ENCODE measurements at regions not wholly inside any gene's neighbourhood (a gene's known extent, or its start where the extent isn't known, plus 50 kb on each side); places are given as distances from the start of the nearest gene placed in this dataset.

DNA sequence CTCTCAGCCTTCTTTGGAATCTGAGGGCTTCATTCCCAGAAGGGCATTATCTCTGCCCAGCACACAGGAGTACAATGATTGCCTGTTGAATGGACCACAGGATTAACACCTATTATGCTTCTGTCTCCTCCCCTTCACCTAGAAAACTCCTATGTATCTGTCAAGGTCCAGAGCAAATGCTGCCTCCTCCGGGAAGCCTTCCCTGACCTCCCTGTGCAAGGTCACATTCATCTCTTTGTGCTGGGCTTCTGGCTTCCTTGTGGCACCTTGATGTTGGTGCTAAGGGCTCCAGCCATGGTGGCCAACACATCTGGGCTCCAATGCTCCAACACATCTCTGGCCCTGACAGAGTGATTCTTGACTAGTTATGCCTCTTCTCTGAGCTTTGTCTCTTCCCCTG, 49.9 kb upstream of the ATP2B2 start:
- Histone ChIP-seq H3K4me3 (ENCODE audit: low read length in 2 of 2) (no peak overlapping the region), H3K27ac (ENCODE audit: low read depth, low read length) (no peak overlapping the region), H3K27me3 (ENCODE audit: insufficient read depth, low read length) (no peaks in the 10 kb centered on the region), H3K36me3 (ENCODE audit: insufficient read depth, low read length) (no peaks in the 10 kb centered on the region), H3K9me3 (ENCODE audit: control insufficient read depth in 1 of 2, low read length in 2 of 2) (no peaks in the 10 kb centered on the region), H3K4me1 (ENCODE audit: insufficient read depth, low read length) (peaks cover 28% of the 10 kb centered on the region)
- Mint-ChIP-seq H3K36me3 (peaks cover 0 to 3% of the 10 kb centered on the region in 2 donors), H3K4me1 (peaks cover 21 to 25% (median 24%) of the 10 kb centered on the region in 4 donors), H3K27ac (peak overlapping the region in 2 of 7 donors; percentile 35 to 37), H3K4me3 (peak overlapping the region in 1 of 8 donors; percentile 8), H3K9me3 (no peaks in the 10 kb centered on the region), H3K27me3 (no peaks in the 10 kb centered on the region)
- DNase-seq = no peak
- ChIA-PET POLR2A (ENCODE audit: partially characterized antibody) (no interaction called here), CTCF (ENCODE audit: partially characterized antibody) (no interaction called here)
- intact Hi-C loops (cut with micrococcal nuclease) = no loop called here

DNA sequence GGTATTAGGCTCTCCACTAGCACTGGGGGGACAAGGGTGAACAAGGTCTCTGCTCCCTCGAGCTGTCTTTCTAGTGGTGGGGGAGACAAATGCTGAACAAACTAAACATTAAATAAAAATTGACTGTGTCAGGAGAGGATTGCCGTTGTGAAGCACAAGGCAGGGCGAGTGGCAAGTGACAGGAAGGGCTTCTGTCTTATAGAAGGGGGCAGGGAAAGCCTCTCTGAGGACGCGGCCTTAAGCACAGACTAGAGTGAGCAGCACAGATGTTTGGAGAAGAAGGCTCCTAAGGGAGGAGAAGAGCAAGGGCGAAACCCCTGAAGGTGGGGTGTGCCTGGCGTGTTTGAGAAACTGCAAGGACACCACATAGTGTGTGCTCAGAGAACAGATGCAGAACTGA, 50.9 kb upstream of the ATP2B2 start:
- Mint-ChIP-seq H3K27ac (no peak overlapping the region), H3K27me3 (peaks cover 8 to 9% of the 10 kb centered on the region in 2 donors), H3K4me3 (no peak overlapping the region), H3K9me3 (no peaks in the 10 kb centered on the region), H3K4me1 (peaks cover 16 to 20% (median 19%) of the 10 kb centered on the region in 4 donors), H3K36me3 (peaks cover 0 to 3% of the 10 kb centered on the region in 2 donors)
- no peak overlapping the region for H3K4me3 ChIP-seq (ENCODE audit: low read length in 2 of 2)
- peaks cover 23% of the 10 kb centered on the region for H3K4me1 ChIP-seq (ENCODE audit: insufficient read depth, low read length)
- no peaks in the 10 kb centered on the region for H3K27me3 ChIP-seq (ENCODE audit: insufficient read depth, low read length)
- DNase-seq = no peak
- intact Hi-C loops (cut with micrococcal nuclease) = no loop called here
- CTCF ChIA-PET (ENCODE audit: partially characterized antibody) = no interaction called here
- POLR2A ChIA-PET (ENCODE audit: partially characterized antibody) = no interaction called here
- no peak overlapping the region for H3K27ac ChIP-seq (ENCODE audit: low read depth, low read length)
- H3K36me3 ChIP-seq (ENCODE audit: insufficient read depth, low read length) = no peaks in the 10 kb centered on the region
- H3K9me3 ChIP-seq (ENCODE audit: control insufficient read depth in 1 of 2, low read length in 2 of 2) = no peaks in the 10 kb centered on the region

DNA sequence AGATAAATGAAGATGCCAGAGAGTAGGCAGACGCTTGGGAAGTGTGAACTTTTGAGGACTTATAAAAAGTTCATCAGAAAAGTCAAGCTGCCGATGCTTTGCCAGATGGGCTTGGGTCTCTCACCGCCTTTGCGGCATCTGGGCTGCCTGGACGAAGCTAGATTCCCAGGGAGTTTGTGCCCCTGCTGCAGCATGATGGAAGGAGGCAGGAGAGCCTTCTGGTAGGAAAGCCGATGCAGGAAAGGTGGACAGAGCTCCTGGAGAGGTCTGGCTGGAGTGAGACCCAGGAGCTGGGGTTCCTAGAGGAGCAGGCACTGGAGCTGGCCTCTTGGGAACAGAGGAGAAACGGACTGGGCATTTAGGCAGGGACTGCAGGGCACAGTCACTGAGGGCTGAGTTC, 51.9 kb upstream of the ATP2B2 start:
- ChIA-PET POLR2A (ENCODE audit: partially characterized antibody) (no interaction called here), CTCF (ENCODE audit: partially characterized antibody) (no interaction called here)
- DNase-seq = no peak
- Histone ChIP-seq H3K27me3 (ENCODE audit: insufficient read depth, low read length) (no peaks in the 10 kb centered on the region), H3K4me3 (ENCODE audit: low read length in 2 of 2) (no peak overlapping the region), H3K27ac (ENCODE audit: low read depth, low read length) (no peak overlapping the region), H3K4me1 (ENCODE audit: insufficient read depth, low read length) (peaks cover 14% of the 10 kb centered on the region), H3K36me3 (ENCODE audit: insufficient read depth, low read length) (no peaks in the 10 kb centered on the region), H3K9me3 (ENCODE audit: control insufficient read depth in 1 of 2, low read length in 2 of 2) (no peaks in the 10 kb centered on the region)
- intact Hi-C loops (cut with micrococcal nuclease) = no loop called here
- Mint-ChIP-seq H3K36me3 (peaks cover 0 to 3% of the 10 kb centered on the region in 2 donors), H3K4me3 (no peak overlapping the region), H3K9me3 (peaks cover 0 to 3% (median 0%) of the 10 kb centered on the region in 8 donors), H3K4me1 (peaks cover 7 to 13% (median 11%) of the 10 kb centered on the region in 4 donors), H3K27ac (peak overlapping the region in 1 of 7 donors; percentile 77), H3K27me3 (peaks cover 12 to 14% of the 10 kb centered on the region in 2 donors)

DNA sequence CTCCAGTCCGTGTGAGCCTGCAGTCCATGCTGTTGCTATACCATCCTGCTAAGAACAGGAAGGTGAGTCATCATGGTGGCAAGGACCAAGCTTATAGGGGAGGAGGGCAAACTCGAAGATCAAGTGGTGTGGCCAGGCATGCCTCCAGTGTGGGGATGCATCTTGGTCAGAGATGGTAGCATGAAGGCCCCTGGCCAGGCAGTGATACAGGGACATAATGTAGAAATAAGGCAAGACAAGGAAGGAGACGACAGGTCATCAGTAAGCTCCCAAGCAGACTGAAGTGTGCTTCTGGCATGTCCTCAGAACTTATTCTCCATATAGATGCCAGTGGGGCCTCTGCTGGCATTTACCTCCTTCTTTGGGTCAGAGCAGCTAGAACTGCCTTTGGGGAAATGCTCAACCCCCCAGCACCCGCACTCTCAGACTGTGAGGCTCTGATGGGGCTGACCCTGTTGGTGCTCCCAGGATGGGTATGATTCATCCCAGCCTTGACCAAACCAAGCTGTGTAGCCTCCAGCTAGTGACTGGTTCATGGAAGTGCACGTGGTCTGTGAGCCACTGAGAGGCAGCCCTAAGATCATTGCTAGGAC, 52.5 kb upstream of the ATP2B2 start:
- Mint-ChIP-seq H3K36me3 (peaks cover 0 to 3% of the 10 kb centered on the region in 2 donors), H3K4me3 (no peak overlapping the region), H3K27me3 (peaks cover 13 to 14% of the 10 kb centered on the region in 2 donors), H3K27ac (peak overlapping the region in 1 of 7 donors; percentile 19), H3K4me1 (peaks cover under 1 to 7% (median 5%) of the 10 kb centered on the region in 4 donors), H3K9me3 (peaks cover 0 to 3% (median 0%) of the 10 kb centered on the region in 8 donors)
- Histone ChIP-seq H3K27me3 (ENCODE audit: insufficient read depth, low read length) (no peaks in the 10 kb centered on the region), H3K4me3 (ENCODE audit: low read length in 2 of 2) (no peak overlapping the region), H3K9me3 (ENCODE audit: control insufficient read depth in 1 of 2, low read length in 2 of 2) (no peaks in the 10 kb centered on the region), H3K4me1 (ENCODE audit: insufficient read depth, low read length) (peaks cover 7% of the 10 kb centered on the region), H3K36me3 (ENCODE audit: insufficient read depth, low read length) (no peaks in the 10 kb centered on the region), H3K27ac (ENCODE audit: low read depth, low read length) (no peak overlapping the region)
- intact Hi-C loops (cut with micrococcal nuclease) = no loop called here
- ChIA-PET CTCF (ENCODE audit: partially characterized antibody) (no interaction called here), POLR2A (ENCODE audit: partially characterized antibody) (no interaction called here)
- no peak for DNase-seq

DNA sequence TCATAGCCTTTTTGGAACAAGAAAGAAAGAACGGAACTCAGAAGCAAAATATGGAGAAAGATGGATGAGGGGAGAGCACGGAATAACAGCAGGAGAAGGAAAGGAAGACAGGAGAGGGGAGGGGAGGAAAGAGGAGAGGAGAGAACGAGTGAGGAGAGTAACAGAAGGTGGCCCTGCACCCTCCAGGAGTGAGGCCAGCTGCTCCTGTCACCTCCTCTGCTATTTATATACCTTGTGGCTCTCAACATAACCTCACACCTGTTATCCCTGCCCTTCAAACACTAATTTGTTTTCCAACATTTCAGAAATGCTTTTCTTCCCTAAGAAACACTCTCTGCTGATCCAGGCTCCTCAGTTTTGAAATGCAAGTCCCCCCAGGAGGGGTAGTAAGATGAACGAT, 53.4 kb upstream of the ATP2B2 start:
- H3K9me3 Mint-ChIP-seq = peaks cover 0 to 3% (median 0%) of the 10 kb centered on the region in 8 donors
- ChIA-PET POLR2A (ENCODE audit: partially characterized antibody) (no interaction called here), CTCF (ENCODE audit: partially characterized antibody) (no interaction called here)
- intact Hi-C loops (cut with micrococcal nuclease) = no loop called here
- no peaks in the 10 kb centered on the region for H3K36me3 ChIP-seq (ENCODE audit: insufficient read depth, low read length)
- H3K4me1 ChIP-seq (ENCODE audit: insufficient read depth, low read length) = no peaks in the 10 kb centered on the region
- H3K27ac ChIP-seq (ENCODE audit: low read depth, low read length) = no peak overlapping the region
- H3K27me3 ChIP-seq (ENCODE audit: insufficient read depth, low read length) = no peaks in the 10 kb centered on the region
- no peak overlapping the region for H3K4me3 ChIP-seq (ENCODE audit: low read length in 2 of 2)
- DNase-seq = no peak
- no peak overlapping the region for H3K27ac Mint-ChIP-seq
- H3K9me3 ChIP-seq (ENCODE audit: control insufficient read depth in 1 of 2, low read length in 2 of 2) = no peaks in the 10 kb centered on the region
- H3K36me3 Mint-ChIP-seq = peaks cover 0 to 3% of the 10 kb centered on the region in 2 donors
- H3K27me3 Mint-ChIP-seq = peaks cover 14% of the 10 kb centered on the region in 2 donors
- H3K4me3 Mint-ChIP-seq = no peak overlapping the region
- H3K4me1 Mint-ChIP-seq = peaks cover 0 to 4% (median 1%) of the 10 kb centered on the region in 4 donors

DNA sequence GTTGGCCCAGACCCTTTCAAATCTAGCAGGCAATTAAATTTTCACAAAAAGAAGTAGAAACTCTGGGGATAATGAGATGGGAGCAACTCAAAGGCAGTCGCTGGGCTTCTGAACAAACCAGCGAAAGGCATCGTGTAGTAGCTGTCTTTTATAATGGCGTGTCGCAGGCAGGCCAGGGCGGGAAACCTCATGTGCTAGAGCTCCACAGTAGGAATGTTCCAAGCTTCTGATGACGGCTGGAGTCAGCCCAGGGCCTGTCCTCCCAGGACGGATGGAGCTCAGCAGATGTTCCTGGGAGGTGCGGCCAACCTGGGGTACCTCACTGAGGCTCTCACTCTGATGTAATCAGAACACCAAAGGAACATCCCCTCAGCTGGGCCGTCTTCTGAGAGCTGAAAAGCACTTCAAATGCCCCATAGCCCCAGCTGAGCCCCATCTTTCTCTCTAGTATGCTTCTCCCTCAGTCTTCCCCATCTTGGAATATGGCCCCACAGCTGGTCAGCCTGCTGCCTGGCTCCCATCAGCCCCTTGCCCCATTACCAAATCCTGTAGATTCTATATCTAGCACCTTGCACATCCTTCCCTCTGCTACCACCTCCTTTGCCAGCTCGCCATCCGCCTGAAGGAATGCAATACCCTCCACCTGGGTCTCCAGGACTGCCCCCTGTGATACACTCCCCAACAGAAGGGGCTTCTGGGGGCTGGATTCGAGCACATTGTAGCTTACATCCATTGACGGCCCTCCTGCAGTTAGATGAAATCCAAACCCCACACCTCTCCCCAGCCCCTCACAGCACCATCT, 54.9 kb upstream of the ATP2B2 start:
- peaks cover 0 to 3% of the 10 kb centered on the region in 2 donors for H3K36me3 Mint-ChIP-seq
- ChIA-PET CTCF (ENCODE audit: partially characterized antibody) (no interaction called here), POLR2A (ENCODE audit: partially characterized antibody) (no interaction called here)
- H3K4me3 ChIP-seq (ENCODE audit: low read length in 2 of 2) = no peak overlapping the region
- H3K36me3 ChIP-seq (ENCODE audit: insufficient read depth, low read length) = no peaks in the 10 kb centered on the region
- peaks cover 0 to 7% (median 4%) of the 10 kb centered on the region in 4 donors for H3K4me1 Mint-ChIP-seq
- H3K4me1 ChIP-seq (ENCODE audit: insufficient read depth, low read length) = no peaks in the 10 kb centered on the region
- no peak overlapping the region for H3K4me3 Mint-ChIP-seq
- intact Hi-C loops (cut with micrococcal nuclease) = no loop called here
- peaks cover 14 to 18% of the 10 kb centered on the region in 2 donors for H3K27me3 Mint-ChIP-seq
- no peaks in the 10 kb centered on the region for H3K9me3 ChIP-seq (ENCODE audit: control insufficient read depth in 1 of 2, low read length in 2 of 2)
- H3K27me3 ChIP-seq (ENCODE audit: insufficient read depth, low read length) = no peaks in the 10 kb centered on the region
- H3K9me3 Mint-ChIP-seq = peaks cover 0 to 9% (median 2%) of the 10 kb centered on the region in 8 donors
- DNase-seq = no peak
- no peak overlapping the region for H3K27ac Mint-ChIP-seq
- H3K27ac ChIP-seq (ENCODE audit: low read depth, low read length) = no peak overlapping the region

DNA sequence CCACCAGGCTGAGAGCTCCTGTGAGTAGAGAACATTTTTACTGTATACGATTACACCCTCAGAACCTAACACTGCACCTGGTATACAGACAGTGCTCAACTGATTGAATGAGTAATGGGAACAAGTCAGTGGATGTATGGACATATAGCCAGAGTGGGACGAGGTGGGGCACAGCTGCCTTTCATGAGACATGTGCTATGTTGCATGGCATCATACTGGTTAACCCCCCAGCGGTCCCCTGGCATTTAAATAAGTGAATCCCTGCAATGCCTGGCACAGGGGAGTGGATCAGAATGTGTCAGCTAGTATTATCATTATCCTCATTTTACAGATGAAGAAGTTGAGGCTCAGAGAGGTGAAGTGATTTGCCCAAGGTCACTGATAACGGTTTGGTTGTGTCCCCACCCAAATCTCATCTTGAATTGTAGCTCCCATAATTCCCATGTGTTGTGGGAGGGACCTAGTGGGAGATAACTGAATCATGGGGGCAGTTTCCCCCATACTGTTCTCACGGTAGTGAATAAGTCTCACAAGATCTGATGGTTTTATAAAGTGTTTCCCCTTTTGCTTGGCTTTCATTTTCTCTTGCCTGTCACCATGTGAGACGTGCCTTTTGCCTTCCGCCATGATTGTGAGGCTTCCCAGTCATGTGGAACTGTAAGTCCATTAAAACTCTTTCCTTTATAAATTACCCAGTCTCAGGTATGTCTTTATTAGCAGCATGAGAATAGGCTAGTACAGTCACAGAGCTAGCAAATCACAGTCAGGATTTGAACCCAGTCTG, 56.0 kb upstream of the ATP2B2 start:
- ChIA-PET CTCF (ENCODE audit: partially characterized antibody) (no interaction called here), POLR2A (ENCODE audit: partially characterized antibody) (no interaction called here)
- H3K36me3 ChIP-seq (ENCODE audit: insufficient read depth, low read length) = no peaks in the 10 kb centered on the region

More for the DNA sequence above, 56.0 kb upstream of the ATP2B2 start:
- H3K4me3 ChIP-seq (ENCODE audit: low read length in 2 of 2) = no peak overlapping the region
- no peaks in the 10 kb centered on the region for H3K27me3 ChIP-seq (ENCODE audit: insufficient read depth, low read length)
- no peaks in the 10 kb centered on the region for H3K9me3 ChIP-seq (ENCODE audit: control insufficient read depth in 1 of 2, low read length in 2 of 2)
- Mint-ChIP-seq H3K27me3 (peaks cover 14 to 22% of the 10 kb centered on the region in 2 donors), H3K36me3 (peaks cover 0 to 3% of the 10 kb centered on the region in 2 donors), H3K9me3 (peaks cover 0 to 9% (median 2%) of the 10 kb centered on the region in 8 donors), H3K4me1 (peaks cover 0 to 7% (median 4%) of the 10 kb centered on the region in 4 donors), H3K4me3 (no peak overlapping the region), H3K27ac (no peak overlapping the region)
- H3K4me1 ChIP-seq (ENCODE audit: insufficient read depth, low read length) = no peaks in the 10 kb centered on the region
- no peak overlapping the region for H3K27ac ChIP-seq (ENCODE audit: low read depth, low read length)
- no peak for DNase-seq
- intact Hi-C loops (cut with micrococcal nuclease) = no loop called here
